ENCODE measurements at regions not wholly inside any gene's neighbourhood (a gene's known extent, or its start where the extent isn't known, plus 50 kb on each side); places are given as distances from the start of the nearest gene placed in this dataset.

- Histone ChIP-seq H3K79me2 (ENCODE audit: insufficient read depth, low read depth) (no peaks in the 10 kb centered on the region), H3K27me3 (ENCODE audit: insufficient read depth, low read depth) (peaks cover 16% of the 10 kb centered on the region), H3K36me3 (ENCODE audit: insufficient read depth) (no peaks in the 10 kb centered on the region), H3K4me3 (IDR thresholded peaks at IDR 0.05; ENCODE audit: insufficient read depth, low read depth, low read length) (no peak overlapping the region), H2AFZ (ENCODE audit: low read depth) (no peak overlapping the region), H3K9ac (no peak overlapping the region), H4K20me1 (ENCODE audit: insufficient read depth) (no peaks in the 10 kb centered on the region), H3K27ac (no peak overlapping the region), H3K4me2 (no peak overlapping the region), H3K4me1 (ENCODE audit: low read depth, poor library complexity, severe bottlenecking) (no peaks in the 10 kb centered on the region)
- TF ChIP-seq CTCF (conservative IDR thresholded peaks at IDR 0.05; ENCODE audit: low read depth, low read length) = no peak
Measured at GRCh38 chr10:131843881-131844284, 56.9 kb upstream of the PPP2R2D start.

GRCh38 chr10:131844529-131845084, 56.2 kb upstream of the PPP2R2D start:
- Histone ChIP-seq H3K4me1 (ENCODE audit: low read depth, poor library complexity, severe bottlenecking) (no peaks in the 10 kb centered on the region), H3K4me2 (no peak overlapping the region), H3K4me3 (IDR thresholded peaks at IDR 0.05; ENCODE audit: insufficient read depth, low read depth, low read length) (no peak overlapping the region), H3K79me2 (ENCODE audit: insufficient read depth, low read depth) (no peaks in the 10 kb centered on the region), H3K9ac (no peak overlapping the region), H3K36me3 (ENCODE audit: insufficient read depth) (no peaks in the 10 kb centered on the region), H2AFZ (ENCODE audit: low read depth) (no peak overlapping the region), H3K27me3 (ENCODE audit: insufficient read depth, low read depth) (peaks cover 16% of the 10 kb centered on the region), H3K27ac (no peak overlapping the region), H4K20me1 (ENCODE audit: insufficient read depth) (no peaks in the 10 kb centered on the region)
- no peak for TF ChIP-seq CTCF (conservative IDR thresholded peaks at IDR 0.05; ENCODE audit: low read depth, low read length)

- Histone ChIP-seq H3K27me3 (ENCODE audit: insufficient read depth, low read depth) (peaks cover 16% of the 10 kb centered on the region), H3K27ac (no peak overlapping the region), H3K4me1 (ENCODE audit: low read depth, poor library complexity, severe bottlenecking) (no peaks in the 10 kb centered on the region), H3K9ac (no peak overlapping the region), H2AFZ (ENCODE audit: low read depth) (no peak overlapping the region), H3K4me2 (no peak overlapping the region), H3K4me3 (IDR thresholded peaks at IDR 0.05; ENCODE audit: insufficient read depth, low read depth, low read length) (no peak overlapping the region), H3K79me2 (ENCODE audit: insufficient read depth, low read depth) (no peaks in the 10 kb centered on the region), H3K36me3 (ENCODE audit: insufficient read depth) (no peaks in the 10 kb centered on the region), H4K20me1 (ENCODE audit: insufficient read depth) (no peaks in the 10 kb centered on the region)
- TF ChIP-seq CTCF (conservative IDR thresholded peaks at IDR 0.05; ENCODE audit: low read depth, low read length) = no peak
Measured at GRCh38 chr10:131845505-131846239, 55.1 kb upstream of the PPP2R2D start.

- Histone ChIP-seq H3K9ac (no peak overlapping the region), H3K27ac (no peak overlapping the region), H4K20me1 (ENCODE audit: insufficient read depth) (no peaks in the 10 kb centered on the region), H2AFZ (ENCODE audit: low read depth) (no peak overlapping the region), H3K4me2 (no peak overlapping the region), H3K36me3 (ENCODE audit: insufficient read depth) (no peaks in the 10 kb centered on the region), H3K79me2 (ENCODE audit: insufficient read depth, low read depth) (no peaks in the 10 kb centered on the region), H3K4me1 (ENCODE audit: low read depth, poor library complexity, severe bottlenecking) (no peaks in the 10 kb centered on the region), H3K4me3 (IDR thresholded peaks at IDR 0.05; ENCODE audit: insufficient read depth, low read depth, low read length) (no peak overlapping the region), H3K27me3 (ENCODE audit: insufficient read depth, low read depth) (peaks cover 16% of the 10 kb centered on the region)
- TF ChIP-seq CTCF (conservative IDR thresholded peaks at IDR 0.05; ENCODE audit: low read depth, low read length) = no peak
Measured at GRCh38 chr10:131846240-131847101, 54.3 kb upstream of the PPP2R2D start.
